NCI-H2227 (cell line): ENCODE measurements at regions not wholly inside any gene's neighbourhood (a gene's known extent, or its start where the extent isn't known, plus 50 kb on each side); places are given as distances from the start of the nearest gene placed in this dataset.
A peak's percentile ranks its signal among the peaks of the same experiment; 100 is the strongest.

Source experiments
- DNase-seq: peaks from one replicate; lab custom pipeline; 2025; ENCODE audit not compliant: unreplicated experiment; lab: John Stamatoyannopoulos, UW

GRCh38 chrX:131778269-131779218 lies 234.7 kb downstream of the OR13H1 start:
- peak; percentile 73 for DNase-seq

GRCh38 chrX:131779306-131779705 lies 235.4 kb downstream of the OR13H1 start:
- DNase-seq, result no peak

- DNase-seq, result no peak
Measured at GRCh38 chrX:131779741-131780140, 235.9 kb downstream of the OR13H1 start.

GRCh38 chrX:131782646-131783045 lies 238.8 kb downstream of the OR13H1 start:
- DNase-seq, result no peak

GRCh38 chrX:131783555-131784308 lies 239.4 kb upstream of the STK26 start:
- DNase-seq, result peak; percentile 53

GRCh38 chrX:131789664-131790063 lies 233.4 kb upstream of the STK26 start:
- DNase-seq, result no peak

GRCh38 chrX:131791608-131792355 lies 231.3 kb upstream of the STK26 start:
- DNase-seq, result no peak

GRCh38 chrX:131792356-131792749 lies 230.7 kb upstream of the STK26 start:
- DNase-seq, result peak; percentile 86

GRCh38 chrX:131792789-131793462 lies 230.2 kb upstream of the STK26 start:
- peak; percentile 88 for DNase-seq

- DNase-seq, result no peak
Measured at GRCh38 chrX:131795442-131796229, 227.5 kb upstream of the STK26 start.

- DNase-seq, result no peak
Measured at GRCh38 chrX:131801066-131801465, 222.0 kb upstream of the STK26 start.

GRCh38 chrX:131801911-131802310 lies 221.2 kb upstream of the STK26 start:
- DNase-seq, result no peak

- peak; percentile 16 for DNase-seq
Measured at GRCh38 chrX:131802836-131803626, 220.1 kb upstream of the STK26 start.

- DNase-seq, result no peak
Measured at GRCh38 chrX:131812847-131813825, 210.0 kb upstream of the STK26 start.

GRCh38 chrX:131816551-131817136 lies 206.5 kb upstream of the STK26 start:
- no peak for DNase-seq

- no peak for DNase-seq
Measured at GRCh38 chrX:131818297-131818936, 204.7 kb upstream of the STK26 start.

GRCh38 chrX:131821945-131822622 lies 201.0 kb upstream of the STK26 start:
- DNase-seq, result no peak
